NB4 (cell line): ENCODE measurements at regions not wholly inside any gene's neighbourhood (a gene's known extent, or its start where the extent isn't known, plus 50 kb on each side); places are given as distances from the start of the nearest gene placed in this dataset.

Experiments used
- CTCF ChIP-seq: IDR thresholded peaks from one replicate; pipeline ENCODE4 v1.5.1; 2012; ENCODE audit warnings: low read depth, low read length
- MAX ChIP-seq: IDR thresholded peaks from 2 replicates; pipeline ENCODE4 v1.6.1; 2011; ENCODE audit warnings: low read depth, low read length
- MYC ChIP-seq: IDR thresholded peaks from 2 replicates; pipeline ENCODE4 v1.6.1; 2011; ENCODE audit warnings: low read depth, low read length
- POLR2A ChIP-seq: IDR thresholded peaks from 2 replicates; pipeline ENCODE4 v1.6.1; 2011; ENCODE audit warnings: mild to moderate bottlenecking; ENCODE audit not compliant: insufficient read length; ENCODE audit errors: extremely low read depth

- TF ChIP-seq CTCF (no peak), POLR2A (no peak), MAX (no peak), MYC (no peak)
Measured at GRCh38 chr4:62661821-62662220, 1461.7 kb downstream of the ADGRL3 start.
